PC-9 (cell line): ENCODE measurements at regions not wholly inside any gene's neighbourhood (a gene's known extent, or its start where the extent isn't known, plus 50 kb on each side); places are given as distances from the start of the nearest gene placed in this dataset.
"Not testable (repeated sequence)": the region's sequence is repeated elsewhere in the genome, so short reads cannot be mapped to it uniquely, and the experiment has no call there.

Source experiments
- BruUV-seq: library from RNA; stranded (reverse); fragments of 400-500 nt; replicated peaks from 2 replicates; lab custom pipeline; 2021; lab: Mats Ljungman, UMichigan
- CTCF ChIA-PET: fragments of 300-600 bp; sonication (Branson Sonifier 250); formaldehyde crosslinking; loops from one replicate; lab custom pipeline; 2022; ENCODE audit warnings: antibody characterized with exemption; lab: Charles Lee
- POLR2A ChIA-PET: fragments of 300-600 bp; sonication (Branson Sonifier 250); formaldehyde crosslinking; loops from one replicate; lab custom pipeline; 2022; ENCODE audit warnings: antibody characterized with exemption; ENCODE audit not compliant: unreplicated experiment; lab: Charles Lee
- DNase-seq, 2 experiments: peaks; one replicate each; pipeline versions ENCODE4 v3.0.0 to v3.0.0-alpha.2; 2015 to 2022; ENCODE audit warnings: mixed read lengths in 1 of 2
- H2AFZ ChIP-seq: fragments of 200-600 bp; sonication (generic); 2 replicates; pipeline ENCODE4 v1.8.1; 2017; ENCODE audit warnings: antibody characterized with exemption
- H3F3A ChIP-seq: fragments of 200-600 bp; sonication (generic); 2 replicates; pipeline ENCODE4 v1.8.1; 2017; ENCODE audit warnings: antibody characterized with exemption, mild to moderate bottlenecking, low read depth; ENCODE audit not compliant: insufficient read depth
- H3K27ac ChIP-seq: fragments of 200-600 bp; sonication (generic); 2 replicates; pipeline ENCODE4 v1.6.1; 2016; ENCODE audit warnings: mixed run types
- H3K27me3 ChIP-seq: fragments of 200-600 bp; sonication (generic); 2 replicates; pipeline ENCODE4 v1.6.1; 2016; ENCODE audit warnings: low read depth, mixed run types; ENCODE audit not compliant: insufficient read depth
- H3K36me3 ChIP-seq: fragments of 200-600 bp; sonication (generic); 2 replicates; pipeline ENCODE4 v1.6.1; 2016; ENCODE audit warnings: low read depth, mixed run types
- H3K4me1 ChIP-seq: fragments of 200-600 bp; sonication (generic); replicated peaks from 2 replicates; pipeline ENCODE4 v1.6.1; 2016; ENCODE audit warnings: mixed run types; ENCODE audit not compliant: insufficient read depth
- H3K4me2 ChIP-seq: fragments of 200-600 bp; sonication (generic); 2 replicates; pipeline ENCODE4 v1.6.1; 2017; ENCODE audit warnings: mixed run types
- H3K4me3 ChIP-seq: fragments of 200-600 bp; sonication (generic); 2 replicates; pipeline ENCODE4 v1.6.1; 2016; ENCODE audit warnings: mixed run types
- H3K79me2 ChIP-seq: fragments of 200-600 bp; sonication (generic); 2 replicates; pipeline ENCODE4 v1.6.1; 2017; ENCODE audit warnings: low read depth, mixed run types
- H3K9me2 ChIP-seq: fragments of 200-600 bp; sonication (generic); 2 replicates; pipeline ENCODE4 v1.8.1; 2017; ENCODE audit warnings: mild to moderate bottlenecking; ENCODE audit not compliant: insufficient read depth
- H3K9me3 ChIP-seq: fragments of 200-600 bp; sonication (generic); 2 replicates; pipeline ENCODE4 v1.8.1; 2016; ENCODE audit warnings: low read depth; ENCODE audit not compliant: insufficient read depth
- H4K20me1 ChIP-seq: fragments of 200-600 bp; sonication (generic); 2 replicates; pipeline ENCODE4 v1.8.1; 2017; ENCODE audit not compliant: insufficient read depth
- EZH2 ChIP-seq: fragments of 200-600 bp; sonication (generic); IDR thresholded peaks from 2 replicates; pipeline ENCODE4 v1.8.0; 2017; ENCODE audit warnings: antibody characterized with exemption, low read depth
- intact Hi-C: fragments of 100-400 bp; cut with micrococcal nuclease; formaldehyde crosslinking; loops from one replicate; pipeline ENCODE4 v1.10.0; 2022; ENCODE audit not compliant: unreplicated experiment
- TF ChIP-seq, protein P1 (sequence below): fragments of 200-600 bp; sonication (generic); conservative IDR thresholded peaks from 2 replicates; pipeline ENCODE4 v1.6.1; 2017; ENCODE audit warnings: mixed run types, antibody characterized with exemption, mild to moderate bottlenecking, moderate library complexity

GRCh38 chr4:186861317-186861716 lies 137.7 kb upstream of the FAT1 start:
- Histone ChIP-seq H4K20me1 (no peaks in the 10 kb centered on the region), H3K9me2 (no peaks in the 10 kb centered on the region), H3K4me1 (peaks cover 8% of the 10 kb centered on the region; the same call in 1 of the 2 replicates), H3F3A (no peaks in the 10 kb centered on the region), H3K79me2 (no peaks in the 10 kb centered on the region), H3K27me3 (no peaks in the 10 kb centered on the region), H3K27ac (no peak overlapping the region), H3K36me3 (no peaks in the 10 kb centered on the region), H3K4me2 (no peak overlapping the region), H3K9me3 (no peaks in the 10 kb centered on the region), H2AFZ (no peak overlapping the region), H3K4me3 (no peak overlapping the region)
- intact Hi-C loops = no loop called here
- no peak for TF ChIP-seq EZH2
- TF ChIP-seq, protein P1, sequence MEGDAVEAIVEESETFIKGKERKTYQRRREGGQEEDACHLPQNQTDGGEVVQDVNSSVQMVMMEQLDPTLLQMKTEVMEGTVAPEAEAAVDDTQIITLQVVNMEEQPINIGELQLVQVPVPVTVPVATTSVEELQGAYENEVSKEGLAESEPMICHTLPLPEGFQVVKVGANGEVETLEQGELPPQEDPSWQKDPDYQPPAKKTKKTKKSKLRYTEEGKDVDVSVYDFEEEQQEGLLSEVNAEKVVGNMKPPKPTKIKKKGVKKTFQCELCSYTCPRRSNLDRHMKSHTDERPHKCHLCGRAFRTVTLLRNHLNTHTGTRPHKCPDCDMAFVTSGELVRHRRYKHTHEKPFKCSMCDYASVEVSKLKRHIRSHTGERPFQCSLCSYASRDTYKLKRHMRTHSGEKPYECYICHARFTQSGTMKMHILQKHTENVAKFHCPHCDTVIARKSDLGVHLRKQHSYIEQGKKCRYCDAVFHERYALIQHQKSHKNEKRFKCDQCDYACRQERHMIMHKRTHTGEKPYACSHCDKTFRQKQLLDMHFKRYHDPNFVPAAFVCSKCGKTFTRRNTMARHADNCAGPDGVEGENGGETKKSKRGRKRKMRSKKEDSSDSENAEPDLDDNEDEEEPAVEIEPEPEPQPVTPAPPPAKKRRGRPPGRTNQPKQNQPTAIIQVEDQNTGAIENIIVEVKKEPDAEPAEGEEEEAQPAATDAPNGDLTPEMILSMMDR = no peak
- no peak for DNase-seq
- ChIA-PET POLR2A (no interaction called here), CTCF (no interaction called here)
- BruUV-seq = no TSS peak

GRCh38 chr4:186871856-186872255 lies 148.2 kb upstream of the FAT1 start:
- no peak for TF ChIP-seq EZH2
- TF ChIP-seq, protein P1 = no peak
- H3K4me1 ChIP-seq = no peaks in the 10 kb centered on the region
- no peaks in the 10 kb centered on the region for H4K20me1 ChIP-seq
- no peaks in the 10 kb centered on the region for H3K27me3 ChIP-seq
- H3K36me3 ChIP-seq = no peaks in the 10 kb centered on the region
- BruUV-seq = no TSS peak
- no peak for DNase-seq
- H3K79me2 ChIP-seq = no peaks in the 10 kb centered on the region
- H3K4me3 ChIP-seq = no peak overlapping the region
- H3K27ac ChIP-seq = no peak overlapping the region
- H3K9me3 ChIP-seq = no peaks in the 10 kb centered on the region
- H2AFZ ChIP-seq = no peak overlapping the region
- no peaks in the 10 kb centered on the region for H3K9me2 ChIP-seq
- no peak overlapping the region for H3K4me2 ChIP-seq
- intact Hi-C loops = no loop called here
- POLR2A ChIA-PET = no interaction called here
- H3F3A ChIP-seq = no peaks in the 10 kb centered on the region
- CTCF ChIA-PET = no interaction called here

DNA sequence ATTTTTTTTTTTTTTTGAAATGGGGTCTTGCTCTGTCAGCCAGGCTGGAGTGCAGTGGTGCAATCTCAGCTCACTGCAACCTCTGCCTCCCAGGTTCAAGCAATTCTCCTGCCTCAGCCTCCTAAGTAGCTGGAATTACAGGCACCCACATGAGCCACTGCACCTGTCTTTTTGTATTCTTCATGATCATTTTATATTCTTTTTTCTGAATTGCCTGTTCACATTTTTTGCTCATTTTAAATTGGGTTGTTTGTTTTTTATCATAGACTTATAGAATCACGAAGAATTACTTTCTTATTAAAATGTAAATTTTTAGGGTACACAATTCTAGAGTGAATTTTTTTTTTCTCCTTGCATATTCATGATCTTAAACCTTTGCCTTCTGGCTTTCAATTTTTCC lies 149.4 kb upstream of the FAT1 start:
- H4K20me1 ChIP-seq, H3K4me2 ChIP-seq, CTCF ChIA-PET, H3K36me3 ChIP-seq, H3K79me2 ChIP-seq, H3K27me3 ChIP-seq, H3F3A ChIP-seq, H2AFZ ChIP-seq, DNase-seq, H3K4me1 ChIP-seq, H3K27ac ChIP-seq, H3K9me3 ChIP-seq, H3K4me3 ChIP-seq, intact Hi-C loops, BruUV-seq, H3K9me2 ChIP-seq: not testable (repeated sequence)
- POLR2A ChIA-PET = interaction anchor here (0.7 kb wide), 1 partner anchor 27 kb away, joined by 4 read pairs; no protein-coding TSS in a partner anchor

DNA sequence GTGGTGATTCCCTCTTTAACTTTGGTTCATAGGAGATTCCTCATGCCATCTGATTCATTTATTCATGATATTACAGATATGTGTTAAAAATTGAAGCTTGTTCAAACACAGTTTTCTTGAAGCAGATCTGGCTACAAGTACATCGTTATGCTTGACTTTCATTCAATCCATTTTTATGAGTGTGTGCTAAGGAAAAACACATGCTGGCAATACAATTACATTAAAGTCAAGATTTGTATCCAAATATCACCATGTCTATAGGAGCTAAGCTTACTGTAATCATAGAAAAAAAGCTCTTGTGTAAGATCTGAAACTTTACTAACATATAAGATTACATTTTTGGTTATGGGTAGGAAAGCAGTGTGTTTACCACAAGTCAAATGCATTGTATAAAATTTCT lies 151.8 kb upstream of the FAT1 start:
- H3K27me3 ChIP-seq = no peaks in the 10 kb centered on the region
- no peaks in the 10 kb centered on the region for H3F3A ChIP-seq
- H3K4me3 ChIP-seq = no peak overlapping the region
- no peaks in the 10 kb centered on the region for H3K79me2 ChIP-seq
- POLR2A ChIA-PET = no interaction called here
- intact Hi-C loops = no loop called here
- H3K9me3 ChIP-seq = no peaks in the 10 kb centered on the region
- H4K20me1 ChIP-seq = no peaks in the 10 kb centered on the region
- H3K36me3 ChIP-seq = no peaks in the 10 kb centered on the region
- no peak overlapping the region for H3K27ac ChIP-seq
- CTCF ChIA-PET = interaction anchor here (0.7 kb wide), 1 partner anchor 189 kb away, joined by 3 read pairs; no protein-coding TSS in a partner anchor
- H3K9me2 ChIP-seq = no peaks in the 10 kb centered on the region
- H3K4me1 ChIP-seq = no peaks in the 10 kb centered on the region
- H2AFZ ChIP-seq = no peak overlapping the region
- DNase-seq = no peak
- no peak for TF ChIP-seq EZH2
- TF ChIP-seq, protein P1 = no peak
- BruUV-seq = no TSS peak
- H3K4me2 ChIP-seq = no peak overlapping the region
